ENCODE measurements at regions not wholly inside any gene's neighbourhood (a gene's known extent, or its start where the extent isn't known, plus 50 kb on each side); places are given as distances from the start of the nearest gene placed in this dataset.

GRCh38 chr11:39972461-39972860, 1487.0 kb downstream of the LRRC4C start:
- H3K27me3 ChIP-seq, result no peaks in the 10 kb centered on the region
- DNase-seq, result no peak
- H3K27ac ChIP-seq, result no peak overlapping the region
- no peak for ATAC-seq
- H3K4me1 ChIP-seq, result no peaks in the 10 kb centered on the region
- no peaks in the 10 kb centered on the region for H3K9me3 ChIP-seq
- H3K36me3 ChIP-seq (replicated peaks in 1 of 2; ENCODE audit: insufficient read depth in 1 of 2, low read depth in 2 of 2), result no peaks in the 10 kb centered on the region
- no peak for TF ChIP-seq POLR2A (IDR thresholded peaks at IDR 0.05)
- no peak for TF ChIP-seq CTCF (IDR thresholded peaks at IDR 0.05)
- intact Hi-C loops (cut with DNase I), result no loop called here
- 69 to 82% methylated on average over 5 of the region's 5 CpGs for WGBS, 2 donors
- no peak overlapping the region for H3K4me3 ChIP-seq

GRCh38 chr11:39971938-39972337, 1487.5 kb downstream of the LRRC4C start:
- no peaks in the 10 kb centered on the region for H3K36me3 ChIP-seq (replicated peaks in 1 of 2; ENCODE audit: insufficient read depth in 1 of 2, low read depth in 2 of 2)
- intact Hi-C loops (cut with DNase I), result no loop called here
- 73 to 82% methylated on average over 3 of the region's 3 CpGs for WGBS, 2 donors
- H3K27ac ChIP-seq, result no peak overlapping the region
- TF ChIP-seq POLR2A (IDR thresholded peaks at IDR 0.05), result no peak
- TF ChIP-seq CTCF (IDR thresholded peaks at IDR 0.05), result no peak
- ATAC-seq (no peak), DNase-seq (no peak)
- no peaks in the 10 kb centered on the region for H3K27me3 ChIP-seq
- H3K4me3 ChIP-seq, result no peak overlapping the region
- no peaks in the 10 kb centered on the region for H3K9me3 ChIP-seq
- no peaks in the 10 kb centered on the region for H3K4me1 ChIP-seq

GRCh38 chr11:39968071-39968470, 1491.4 kb downstream of the LRRC4C start:
- Histone ChIP-seq H3K27me3 (no peaks in the 10 kb centered on the region), H3K36me3 (replicated peaks in 1 of 2; ENCODE audit: insufficient read depth in 1 of 2, low read depth in 2 of 2) (no peaks in the 10 kb centered on the region), H3K4me3 (no peak overlapping the region), H3K4me1 (no peaks in the 10 kb centered on the region), H3K27ac (no peak overlapping the region), H3K9me3 (no peaks in the 10 kb centered on the region)
- no peak for DNase-seq
- WGBS, 2 donors, result 82 to 88% methylated on average over 5 of the region's 5 CpGs
- TF ChIP-seq CTCF (IDR thresholded peaks at IDR 0.05) (no peak), POLR2A (IDR thresholded peaks at IDR 0.05) (no peak)
- ATAC-seq, result no peak
- intact Hi-C loops (cut with DNase I), result no loop called here

GRCh38 chr11:39965701-39966100, 1493.8 kb downstream of the LRRC4C start:
- Histone ChIP-seq H3K27ac (no peak overlapping the region), H3K36me3 (replicated peaks in 1 of 2; ENCODE audit: insufficient read depth in 1 of 2, low read depth in 2 of 2) (no peaks in the 10 kb centered on the region), H3K4me3 (no peak overlapping the region), H3K27me3 (no peaks in the 10 kb centered on the region), H3K9me3 (no peaks in the 10 kb centered on the region), H3K4me1 (no peaks in the 10 kb centered on the region)
- no peak for ATAC-seq
- intact Hi-C loops (cut with DNase I), result no loop called here
- TF ChIP-seq POLR2A (IDR thresholded peaks at IDR 0.05) (no peak), CTCF (IDR thresholded peaks at IDR 0.05) (no peak)
- WGBS, 2 donors, result 52 to 64% methylated on average over 4 to 5 of the region's 5 CpGs
- no peak for DNase-seq

GRCh38 chr11:39960206-39960605, 1499.2 kb downstream of the LRRC4C start:
- DNase-seq (no peak), ATAC-seq (no peak)
- Histone ChIP-seq H3K4me1 (no peaks in the 10 kb centered on the region), H3K36me3 (replicated peaks in 1 of 2; ENCODE audit: insufficient read depth in 1 of 2, low read depth in 2 of 2) (no peaks in the 10 kb centered on the region), H3K27me3 (no peaks in the 10 kb centered on the region), H3K4me3 (no peak overlapping the region), H3K9me3 (no peaks in the 10 kb centered on the region), H3K27ac (no peak overlapping the region)
- TF ChIP-seq CTCF (IDR thresholded peaks at IDR 0.05) (no peak), POLR2A (IDR thresholded peaks at IDR 0.05) (no peak)
- intact Hi-C loops (cut with DNase I), result no loop called here
- WGBS, 2 donors, result 57 to 67% methylated on average over 6 of the region's 6 CpGs

Measured in body of pancreas (tissue), 4 donors.